Right lobe of liver (tissue), 6 donors: ENCODE measurements at regions not wholly inside any gene's neighbourhood (a gene's known extent, or its start where the extent isn't known, plus 50 kb on each side); places are given as distances from the start of the nearest gene placed in this dataset.

ENCODE experiments used
- ATAC-seq, 4 donors: fragments of 200-7000 bp; cut with Tn5 transposase; one replicate each; pipeline ENCODE4 v1.9.1; 2020; ENCODE audit warnings: mild to moderate bottlenecking in 4 of 4, moderate library complexity in 4 of 4
- DNase-seq, 3 donors: peaks; one replicate each; pipeline ENCODE4 v3.0.0-alpha.2; 2020
- H3K27ac ChIP-seq, 3 donors: fragments of 200-600 bp; one replicate each; pipeline ENCODE4 v1.8.0; 2022
- H3K27me3 ChIP-seq, 2 donors: fragments of 200-600 bp; one replicate each; pipeline ENCODE4 v1.8.0; 2022
- H3K36me3 ChIP-seq, 4 donors: fragments of 200-600 bp; sonication (generic) in 1 of 4; one replicate each; pipeline versions ENCODE4 v1.5.1 to v1.8.0; 2017 to 2022; ENCODE audit warnings: control low read depth in 1 of 4
- H3K4me1 ChIP-seq, 4 donors: fragments of 200-600 bp; sonication (generic) in 1 of 4; one replicate each; pipeline versions ENCODE4 v1.5.1 to v1.8.0; 2017 to 2022; ENCODE audit warnings: control low read depth in 1 of 4
- H3K4me3 ChIP-seq, 3 donors: fragments of 200-600 bp; one replicate each; pipeline ENCODE4 v1.8.0; 2022
- H3K9me3 ChIP-seq, 4 donors: fragments of 200-600 bp; sonication (generic) in 1 of 4; one replicate each; pipeline versions ENCODE4 v1.5.1 to v1.8.0; 2017 to 2022; ENCODE audit warnings: control low read depth in 1 of 4
- POLR2A ChIP-seq: fragments of 450-650 bp; IDR thresholded peaks from one replicate; pipeline ENCODE4 v1.6.1; 2017; ENCODE audit warnings: antibody characterized with exemption, mild to moderate bottlenecking
- WGBS: methylation state at CpG from one replicate; pipeline ENCODE4 v1.1.6; 2018; ENCODE audit warnings: low coverage, low lambda C conversion rate; ENCODE audit not compliant: insufficient coverage; ENCODE audit errors: missing lambda C conversion rate; 5-methylcytosine and 5-hydroxymethylcytosine counted together
- intact Hi-C, 2 donors: fragments of 100-400 bp; cut with DNase I; formaldehyde crosslinking; loops; one replicate each; pipeline versions ENCODE4 v1.11.2 to v1.14.1; 2022
- TF ChIP-seq, protein P1 (sequence below), 4 donors: fragments of 200-600 bp in 3 of 4; fragments of 450-650 bp in 1 of 4; IDR thresholded peaks; one replicate each; pipeline versions ENCODE4 v1.5.1 to v1.8.0; 2016 to 2022; ENCODE audit warnings: antibody characterized with exemption in 4 of 4, mild to moderate bottlenecking in 2 of 4
- donor health status: DM: no; HTN: yes; CAD: no.
- donor health status: DM: no; HTN: no; CAD: no.
- donor health status: DM: no; HTN: no; CAD: no.
- donor health status: DM: no; HTN: yes; CAD: no.
- donor health status: DM: no; HTN: yes; CAD: no.

DNA sequence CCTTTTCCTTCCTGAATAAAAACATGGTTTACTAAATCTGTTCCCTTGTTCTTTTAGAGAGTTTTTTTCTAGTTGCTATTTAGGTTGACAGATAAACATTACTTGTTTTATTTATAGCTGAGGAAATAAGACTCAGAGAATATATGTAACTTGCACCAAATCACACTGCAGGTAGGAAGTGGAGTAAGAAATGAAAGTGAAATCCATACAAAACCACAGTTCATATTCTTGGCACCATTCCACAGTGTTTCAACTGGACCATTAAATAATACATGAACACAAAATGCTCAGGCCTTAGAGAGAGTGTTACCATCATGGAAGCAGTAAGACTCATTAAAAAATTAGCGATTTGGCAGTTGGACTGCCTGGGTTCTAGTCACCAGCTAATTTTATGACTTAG lies 326.9 kb upstream of the SLIT2 start:
- TF ChIP-seq, protein P1, sequence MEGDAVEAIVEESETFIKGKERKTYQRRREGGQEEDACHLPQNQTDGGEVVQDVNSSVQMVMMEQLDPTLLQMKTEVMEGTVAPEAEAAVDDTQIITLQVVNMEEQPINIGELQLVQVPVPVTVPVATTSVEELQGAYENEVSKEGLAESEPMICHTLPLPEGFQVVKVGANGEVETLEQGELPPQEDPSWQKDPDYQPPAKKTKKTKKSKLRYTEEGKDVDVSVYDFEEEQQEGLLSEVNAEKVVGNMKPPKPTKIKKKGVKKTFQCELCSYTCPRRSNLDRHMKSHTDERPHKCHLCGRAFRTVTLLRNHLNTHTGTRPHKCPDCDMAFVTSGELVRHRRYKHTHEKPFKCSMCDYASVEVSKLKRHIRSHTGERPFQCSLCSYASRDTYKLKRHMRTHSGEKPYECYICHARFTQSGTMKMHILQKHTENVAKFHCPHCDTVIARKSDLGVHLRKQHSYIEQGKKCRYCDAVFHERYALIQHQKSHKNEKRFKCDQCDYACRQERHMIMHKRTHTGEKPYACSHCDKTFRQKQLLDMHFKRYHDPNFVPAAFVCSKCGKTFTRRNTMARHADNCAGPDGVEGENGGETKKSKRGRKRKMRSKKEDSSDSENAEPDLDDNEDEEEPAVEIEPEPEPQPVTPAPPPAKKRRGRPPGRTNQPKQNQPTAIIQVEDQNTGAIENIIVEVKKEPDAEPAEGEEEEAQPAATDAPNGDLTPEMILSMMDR (IDR thresholded peaks at IDR 0.05), result no peak
- TF ChIP-seq POLR2A, result no peak
- no peaks in the 10 kb centered on the region for H3K9me3 ChIP-seq
- intact Hi-C loops, result no loop called here
- 86% methylated on average over 1 of the region's 1 CpG for WGBS
- H3K4me1 ChIP-seq, result no peaks in the 10 kb centered on the region
- H3K27ac ChIP-seq, result no peak overlapping the region
- no peaks in the 10 kb centered on the region for H3K36me3 ChIP-seq
- DNase-seq, result no peak
- H3K27me3 ChIP-seq, result no peaks in the 10 kb centered on the region
- H3K4me3 ChIP-seq, result no peak overlapping the region
- no peak for ATAC-seq

- Histone ChIP-seq H3K36me3 (no peaks in the 10 kb centered on the region), H3K9me3 (no peaks in the 10 kb centered on the region), H3K27ac (no peak overlapping the region), H3K4me1 (no peaks in the 10 kb centered on the region), H3K4me3 (no peak overlapping the region), H3K27me3 (no peaks in the 10 kb centered on the region)
- no peak for DNase-seq
- intact Hi-C loops, result no loop called here
- no peak for ATAC-seq
- 54% methylated on average over 3 of the region's 3 CpGs for WGBS
- TF ChIP-seq, protein P1 (IDR thresholded peaks at IDR 0.05), result no peak
- no peak for TF ChIP-seq POLR2A
Observed at GRCh38 chr4:19915276-19915675, 336.4 kb upstream of the SLIT2 start.

DNA sequence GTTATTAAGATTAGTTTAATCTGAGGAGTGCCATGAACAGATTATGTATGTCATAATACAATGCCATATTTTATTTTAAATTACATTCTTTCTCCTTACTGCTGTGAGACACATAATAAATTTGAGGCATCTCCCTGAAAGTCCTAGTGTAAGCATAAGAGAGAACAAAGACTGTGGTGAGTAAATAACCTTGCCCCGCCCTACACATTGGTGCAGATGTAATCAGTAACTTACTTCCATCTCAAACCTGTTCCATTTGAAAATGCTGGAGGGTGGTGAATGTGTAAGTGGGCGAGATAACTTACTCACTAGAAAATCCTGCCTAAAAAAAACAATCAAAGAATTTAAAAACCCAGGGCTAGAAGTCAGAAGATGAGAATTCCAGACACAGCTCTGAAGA lies 338.1 kb upstream of the SLIT2 start:
- DNase-seq, result no peak
- TF ChIP-seq POLR2A, result no peak
- TF ChIP-seq, protein P1 (IDR thresholded peaks at IDR 0.05), result no peak
- WGBS, result 33% methylated on average over 2 of the region's 2 CpGs
- no peak for ATAC-seq
- H3K27ac ChIP-seq, result no peak overlapping the region
- no peaks in the 10 kb centered on the region for H3K36me3 ChIP-seq
- no peaks in the 10 kb centered on the region for H3K27me3 ChIP-seq
- no peaks in the 10 kb centered on the region for H3K4me1 ChIP-seq
- no peak overlapping the region for H3K4me3 ChIP-seq
- intact Hi-C loops, result no loop called here
- H3K9me3 ChIP-seq, result no peaks in the 10 kb centered on the region

GRCh38 chr4:19910861-19911525 lies 340.7 kb upstream of the SLIT2 start:
- Histone ChIP-seq H3K27me3 (no peaks in the 10 kb centered on the region), H3K9me3 (no peaks in the 10 kb centered on the region), H3K4me3 (no peak overlapping the region), H3K4me1 (no peaks in the 10 kb centered on the region), H3K36me3 (no peaks in the 10 kb centered on the region), H3K27ac (no peak overlapping the region)
- WGBS, result 24% methylated on average over 1 of the region's 1 CpG
- no peak for DNase-seq
- ATAC-seq, result no peak
- TF ChIP-seq, protein P1 (IDR thresholded peaks at IDR 0.05), result no peak
- no peak for TF ChIP-seq POLR2A
- intact Hi-C loops, result no loop called here

- WGBS, result 63% methylated on average over 3 of the region's 3 CpGs
- ATAC-seq, result no peak
- DNase-seq, result no peak
Observed at GRCh38 chr4:19905024-19905423, 346.7 kb upstream of the SLIT2 start.

More at GRCh38 chr4:19905024-19905423, 346.7 kb upstream of the SLIT2 start:
- H3K36me3 ChIP-seq, result no peaks in the 10 kb centered on the region
- no peaks in the 10 kb centered on the region for H3K27me3 ChIP-seq
- no peaks in the 10 kb centered on the region for H3K4me1 ChIP-seq
- H3K4me3 ChIP-seq, result no peak overlapping the region
- H3K9me3 ChIP-seq, result no peaks in the 10 kb centered on the region
- TF ChIP-seq, protein P1 (IDR thresholded peaks at IDR 0.05), result no peak
- TF ChIP-seq POLR2A, result no peak
- no peak overlapping the region for H3K27ac ChIP-seq
- intact Hi-C loops, result no loop called here
